VCaP (cell line): ENCODE measurements at regions not wholly inside any gene's neighbourhood (a gene's known extent, or its start where the extent isn't known, plus 50 kb on each side); places are given as distances from the start of the nearest gene placed in this dataset.

Experiments used
- H3K27ac ChIP-seq: fragments of 450-650 bp; 2 replicates; pipeline ENCODE4 v1.5.1; 2017
- TF ChIP-seq, protein P1 (sequence below): fragments of 450-650 bp; conservative IDR thresholded peaks from 2 replicates; pipeline ENCODE4 v1.5.1; 2017; ENCODE audit warnings: mild to moderate bottlenecking, moderate library complexity

DNA sequence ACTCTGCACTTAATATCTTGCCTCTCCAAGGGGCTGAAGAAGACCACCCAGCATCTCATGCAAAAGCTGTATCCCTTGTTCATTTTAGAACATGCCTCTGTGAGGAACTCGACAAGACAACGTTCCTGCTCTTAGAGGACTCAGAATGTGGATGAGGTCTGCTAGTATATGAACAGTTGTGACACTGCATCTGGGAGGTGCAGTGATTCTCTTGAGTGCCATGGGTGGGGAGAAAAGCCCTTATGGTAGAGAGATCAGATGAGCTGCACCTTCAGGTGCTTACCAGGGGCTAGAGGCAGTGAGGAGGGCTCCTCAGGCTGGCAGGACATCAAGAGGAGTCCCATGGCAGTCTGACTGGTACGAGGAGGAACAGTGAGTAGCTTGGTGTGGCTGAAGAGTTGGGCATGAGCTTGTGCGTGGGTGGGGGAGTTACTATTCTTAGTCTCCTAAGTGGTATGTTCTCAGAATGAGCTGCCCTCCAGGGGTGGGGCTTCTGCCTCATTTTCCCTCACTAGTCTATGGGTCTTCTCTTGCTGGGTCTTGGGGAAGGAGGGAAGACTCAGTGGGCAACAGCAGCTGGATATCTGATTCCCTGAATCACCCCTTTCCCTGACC, 56.7 kb upstream of the ATP2B2 start:
- H3K27ac ChIP-seq: no peak overlapping the region

DNA sequence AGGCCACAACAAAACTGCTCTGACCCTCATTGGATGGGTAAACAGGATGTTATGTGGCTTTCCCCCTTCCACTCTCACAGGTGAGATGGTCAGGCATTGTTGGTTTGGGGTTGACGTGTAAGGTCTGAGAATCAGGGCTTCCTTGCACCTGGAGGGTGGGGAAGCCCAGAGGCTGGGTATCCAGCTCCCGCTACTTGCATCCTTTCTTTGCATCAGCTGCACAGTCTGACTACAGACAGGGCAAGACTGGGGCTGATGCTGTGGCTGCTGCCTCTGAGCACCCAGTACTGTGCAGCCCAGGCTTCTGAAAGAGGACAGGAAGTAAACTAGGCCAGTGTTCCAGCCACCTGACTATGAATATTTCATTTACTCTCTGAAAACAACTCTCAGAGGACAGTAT, 58.0 kb upstream of the ATP2B2 start:
- no peak overlapping the region for H3K27ac ChIP-seq
- TF ChIP-seq, protein P1, sequence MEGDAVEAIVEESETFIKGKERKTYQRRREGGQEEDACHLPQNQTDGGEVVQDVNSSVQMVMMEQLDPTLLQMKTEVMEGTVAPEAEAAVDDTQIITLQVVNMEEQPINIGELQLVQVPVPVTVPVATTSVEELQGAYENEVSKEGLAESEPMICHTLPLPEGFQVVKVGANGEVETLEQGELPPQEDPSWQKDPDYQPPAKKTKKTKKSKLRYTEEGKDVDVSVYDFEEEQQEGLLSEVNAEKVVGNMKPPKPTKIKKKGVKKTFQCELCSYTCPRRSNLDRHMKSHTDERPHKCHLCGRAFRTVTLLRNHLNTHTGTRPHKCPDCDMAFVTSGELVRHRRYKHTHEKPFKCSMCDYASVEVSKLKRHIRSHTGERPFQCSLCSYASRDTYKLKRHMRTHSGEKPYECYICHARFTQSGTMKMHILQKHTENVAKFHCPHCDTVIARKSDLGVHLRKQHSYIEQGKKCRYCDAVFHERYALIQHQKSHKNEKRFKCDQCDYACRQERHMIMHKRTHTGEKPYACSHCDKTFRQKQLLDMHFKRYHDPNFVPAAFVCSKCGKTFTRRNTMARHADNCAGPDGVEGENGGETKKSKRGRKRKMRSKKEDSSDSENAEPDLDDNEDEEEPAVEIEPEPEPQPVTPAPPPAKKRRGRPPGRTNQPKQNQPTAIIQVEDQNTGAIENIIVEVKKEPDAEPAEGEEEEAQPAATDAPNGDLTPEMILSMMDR: no peak

More for the DNA sequence above, 56.7 kb upstream of the ATP2B2 start:
- TF ChIP-seq, protein P1: no peak

DNA sequence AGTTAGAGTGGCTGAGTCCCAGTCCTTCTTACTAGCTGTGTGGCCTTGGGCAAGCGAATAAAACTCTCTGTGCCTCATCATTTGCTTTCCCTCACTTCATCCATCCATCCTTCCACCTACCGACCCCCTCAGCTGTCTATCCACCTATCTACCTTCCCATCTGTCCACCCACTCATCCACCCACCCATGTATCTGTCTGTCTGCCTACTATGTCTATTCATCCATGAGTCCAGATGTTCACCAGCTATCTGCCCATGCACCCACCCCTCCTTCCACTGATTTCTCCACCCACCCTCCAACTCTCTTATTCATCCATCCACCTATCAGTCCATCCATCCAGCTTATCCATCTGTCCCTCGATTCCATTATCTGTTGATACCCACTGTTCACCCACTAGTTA, 60.4 kb upstream of the ATP2B2 start:
- TF ChIP-seq, protein P1: no peak
- no peak overlapping the region for H3K27ac ChIP-seq

DNA sequence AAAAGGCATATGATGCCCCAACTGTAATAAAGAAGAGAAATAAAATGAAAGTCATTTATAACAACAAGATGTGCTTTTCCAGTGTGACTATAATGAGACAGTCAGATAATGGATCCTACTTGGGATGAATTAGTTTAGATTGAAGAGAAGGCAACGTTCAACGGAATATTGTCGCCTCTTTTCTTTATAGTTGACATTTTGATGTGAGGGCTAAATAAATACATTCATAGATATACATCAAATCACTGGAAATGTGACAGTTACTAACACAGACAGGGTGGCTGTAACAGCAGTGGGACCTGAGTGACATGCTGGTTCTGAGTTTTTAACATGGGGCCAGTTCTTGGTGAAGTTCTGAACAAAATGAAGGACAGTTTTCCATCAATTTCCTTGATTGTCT, 61.1 kb upstream of the ATP2B2 start:
- TF ChIP-seq, protein P1: no peak
- no peak overlapping the region for H3K27ac ChIP-seq

DNA sequence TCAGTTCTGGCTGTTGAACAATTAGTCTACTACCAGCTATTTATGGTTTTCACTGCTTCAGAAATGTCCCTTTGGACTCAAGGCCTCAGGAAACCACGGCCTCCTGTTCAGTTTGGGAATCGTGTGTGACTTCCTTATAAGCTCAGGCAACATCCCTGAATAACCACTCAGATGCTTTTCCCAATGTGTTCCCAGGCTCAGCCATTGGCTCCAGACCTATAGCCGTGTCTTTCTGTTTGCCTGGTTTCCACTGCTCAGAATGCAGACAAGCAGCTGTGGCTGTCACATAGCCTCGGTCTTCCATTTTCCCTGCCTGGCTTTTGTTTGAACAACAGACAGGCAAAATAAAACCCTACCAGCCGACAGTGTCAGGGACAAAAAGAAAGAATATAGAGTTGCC, 63.2 kb upstream of the ATP2B2 start:
- no peak overlapping the region for H3K27ac ChIP-seq
- TF ChIP-seq, protein P1: no peak

DNA sequence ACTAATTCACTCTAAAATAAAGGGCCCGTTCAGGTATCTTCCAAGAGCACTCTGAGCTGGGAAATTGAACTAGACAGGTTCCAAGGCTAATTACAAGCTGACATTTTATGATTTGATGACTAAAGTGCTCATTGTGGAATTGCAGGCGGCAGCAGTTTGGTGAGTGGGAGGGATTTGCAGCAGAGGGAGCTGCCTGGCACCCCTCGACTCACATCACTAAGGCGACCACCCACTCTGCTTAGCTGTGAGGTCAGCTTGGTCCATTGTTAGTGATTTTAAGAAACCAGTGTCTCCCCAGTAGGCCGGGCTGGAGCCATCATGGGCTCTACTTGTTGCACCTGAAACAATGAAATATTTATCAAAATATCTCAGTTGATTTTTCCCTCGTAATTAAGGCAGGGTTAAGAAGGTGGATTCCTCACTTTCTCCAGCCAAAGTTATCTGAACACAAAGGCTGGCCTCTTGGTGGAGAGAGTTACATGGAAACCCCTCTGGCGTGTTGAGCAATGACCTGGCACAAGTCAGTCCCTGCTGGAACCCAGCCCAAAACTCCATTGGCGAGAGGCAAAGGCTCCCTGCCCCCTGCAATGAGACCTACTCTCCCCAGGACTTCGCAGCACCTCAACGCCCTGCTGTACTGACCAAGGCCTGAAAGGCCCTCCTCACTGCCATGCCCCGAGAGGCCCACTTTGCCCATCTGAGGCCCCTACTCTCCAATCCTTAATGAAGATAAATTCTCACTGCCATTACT, 65.0 kb upstream of the ATP2B2 start:
- H3K27ac ChIP-seq: no peak overlapping the region
- TF ChIP-seq, protein P1: no peak

DNA sequence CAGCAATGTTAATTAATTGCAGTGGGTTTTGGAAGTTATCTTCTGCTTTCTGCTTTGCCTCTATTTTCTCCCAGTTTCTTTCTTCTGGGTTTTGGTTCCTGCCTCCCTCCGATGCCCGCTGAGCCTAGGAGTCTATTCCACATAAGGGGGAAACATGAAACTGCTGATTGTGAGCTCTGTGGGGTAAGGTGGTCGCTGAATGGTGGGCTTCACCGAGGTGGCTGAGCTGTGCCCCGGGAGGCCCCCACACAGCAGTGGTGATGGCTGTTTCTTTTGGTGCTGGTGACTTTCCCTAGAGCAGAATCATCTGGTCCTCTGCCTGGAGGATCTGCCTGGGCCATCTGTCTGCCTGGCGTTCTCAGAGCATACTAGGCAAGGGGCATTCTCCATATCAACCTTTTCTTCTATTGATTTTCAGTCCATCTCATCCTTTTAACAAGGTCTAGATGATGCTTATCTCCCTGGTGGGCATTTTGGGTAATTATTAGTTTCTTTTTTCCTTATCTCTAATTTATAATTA, 68.8 kb upstream of the ATP2B2 start:
- TF ChIP-seq, protein P1: no peak
- peak overlapping the region; percentile 48; the same call in 1 of the 2 replicates for H3K27ac ChIP-seq
